ENCODE measurements at regions not wholly inside any gene's neighbourhood (a gene's known extent, or its start where the extent isn't known, plus 50 kb on each side); places are given as distances from the start of the nearest gene placed in this dataset.

GRCh38 chr11:44453871-44454270 lies 111.6 kb upstream of the CD82 start:
- Histone ChIP-seq H3K4me2 (ENCODE audit: control insufficient read depth, extremely low read depth, insufficient read depth, low read depth, low read length) (no peak overlapping the region), H3K9me3 (ENCODE audit: control insufficient read depth, low read depth, low read length) (no peaks in the 10 kb centered on the region), H3K9me1 (ENCODE audit: control insufficient read depth, extremely low read depth, insufficient read depth, low read length) (no peaks in the 10 kb centered on the region), H3K36me3 (ENCODE audit: control insufficient read depth in 2 of 2, extremely low read depth in 1 of 2, insufficient read depth in 2 of 2, low read length in 2 of 2) (no peaks in the 10 kb centered on the region), H3K4me1 (ENCODE audit: control insufficient read depth, extremely low read depth, insufficient read depth, low read length) (no peaks in the 10 kb centered on the region), H2AFZ (ENCODE audit: control insufficient read depth, low read length) (no peak overlapping the region), H3K4me3 (ENCODE audit: control insufficient read depth in 2 of 3, extremely low read depth in 1 of 3, insufficient read depth in 2 of 3, low read depth in 1 of 3, low read length in 3 of 3) (no peak overlapping the region), H3K9ac (ENCODE audit: control insufficient read depth, extremely low read depth, insufficient read depth, low read length) (no peak overlapping the region), H3K79me2 (ENCODE audit: control insufficient read depth, insufficient read depth, low read length) (no peaks in the 10 kb centered on the region), H3K27ac (ENCODE audit: control insufficient read depth, insufficient read depth, low read length) (no peak overlapping the region), H3K27me3 (ENCODE audit: control insufficient read depth, extremely low read depth, insufficient read depth, low read length) (peaks cover 12% of the 10 kb centered on the region), H4K20me1 (ENCODE audit: control insufficient read depth, extremely low read depth, insufficient read depth, low read length) (no peaks in the 10 kb centered on the region)
- TF ChIP-seq CTCF (optimal IDR thresholded peaks at IDR 0.05 in 1 of 3, IDR thresholded peaks at IDR 0.05 in 1 of 3, conservative IDR thresholded peaks at IDR 0.05 in 1 of 3; ENCODE audit: extremely low read depth in 1 of 3, insufficient read depth in 2 of 3, low read length in 3 of 3) (no peak), EZH2 (IDR thresholded peaks at IDR 0.05; ENCODE audit: low read length) (no peak)
- no peak for FAIRE-seq
- dilution Hi-C loops (cut with MboI; ENCODE audit: extremely low pct_ligation_motif_present, low sequenced_read_pairs) = no loop called here
- no peak for DNase-seq (ENCODE audit: low read depth, low spot score)

GRCh38 chr11:44454666-44455065 lies 110.8 kb upstream of the CD82 start:
- Histone ChIP-seq H3K9me3 (ENCODE audit: control insufficient read depth, low read depth, low read length) (no peaks in the 10 kb centered on the region), H3K4me3 (ENCODE audit: control insufficient read depth in 2 of 3, extremely low read depth in 1 of 3, insufficient read depth in 2 of 3, low read depth in 1 of 3, low read length in 3 of 3) (no peak overlapping the region), H3K4me1 (ENCODE audit: control insufficient read depth, extremely low read depth, insufficient read depth, low read length) (no peaks in the 10 kb centered on the region), H3K4me2 (ENCODE audit: control insufficient read depth, extremely low read depth, insufficient read depth, low read depth, low read length) (no peak overlapping the region), H3K79me2 (ENCODE audit: control insufficient read depth, insufficient read depth, low read length) (no peaks in the 10 kb centered on the region), H3K36me3 (ENCODE audit: control insufficient read depth in 2 of 2, extremely low read depth in 1 of 2, insufficient read depth in 2 of 2, low read length in 2 of 2) (no peaks in the 10 kb centered on the region), H3K27ac (ENCODE audit: control insufficient read depth, insufficient read depth, low read length) (no peak overlapping the region), H3K9ac (ENCODE audit: control insufficient read depth, extremely low read depth, insufficient read depth, low read length) (no peak overlapping the region), H3K9me1 (ENCODE audit: control insufficient read depth, extremely low read depth, insufficient read depth, low read length) (no peaks in the 10 kb centered on the region), H4K20me1 (ENCODE audit: control insufficient read depth, extremely low read depth, insufficient read depth, low read length) (no peaks in the 10 kb centered on the region), H2AFZ (ENCODE audit: control insufficient read depth, low read length) (no peak overlapping the region), H3K27me3 (ENCODE audit: control insufficient read depth, extremely low read depth, insufficient read depth, low read length) (peaks cover 17% of the 10 kb centered on the region)
- FAIRE-seq = no peak
- TF ChIP-seq CTCF (optimal IDR thresholded peaks at IDR 0.05 in 1 of 3, IDR thresholded peaks at IDR 0.05 in 1 of 3, conservative IDR thresholded peaks at IDR 0.05 in 1 of 3; ENCODE audit: extremely low read depth in 1 of 3, insufficient read depth in 2 of 3, low read length in 3 of 3) (no peak), EZH2 (IDR thresholded peaks at IDR 0.05; ENCODE audit: low read length) (no peak)
- DNase-seq (ENCODE audit: low read depth, low spot score) = no peak
- dilution Hi-C loops (cut with MboI; ENCODE audit: extremely low pct_ligation_motif_present, low sequenced_read_pairs) = no loop called here
